ENCODE measurements at regions not wholly inside any gene's neighbourhood (a gene's known extent, or its start where the extent isn't known, plus 50 kb on each side); places are given as distances from the start of the nearest gene placed in this dataset.
"Not testable (repeated sequence)": the region's sequence is repeated elsewhere in the genome, so short reads cannot be mapped to it uniquely, and the experiment has no call there.

GRCh38 chr16:14002416-14002990 lies 68.6 kb upstream of the MRTFB start:
- no peak for DNase-seq

GRCh38 chr16:14003074-14003570 lies 68.0 kb upstream of the MRTFB start:
- no peak for DNase-seq

GRCh38 chr16:14004031-14004728 lies 66.9 kb upstream of the MRTFB start:
- no peak for DNase-seq

- no peak for DNase-seq
Measured at GRCh38 chr16:14004729-14005315, 66.3 kb upstream of the MRTFB start.

GRCh38 chr16:14005335-14005734 lies 65.8 kb upstream of the MRTFB start:
- DNase-seq: no peak

GRCh38 chr16:14007450-14007849 lies 63.7 kb upstream of the MRTFB start:
- DNase-seq: peak; percentile 44

GRCh38 chr16:14011001-14011400 lies 60.1 kb upstream of the MRTFB start:
- DNase-seq: no peak

GRCh38 chr16:14011846-14012245 lies 59.3 kb upstream of the MRTFB start:
- no peak for DNase-seq

GRCh38 chr16:14013145-14013570 lies 58.0 kb upstream of the MRTFB start:
- no peak for DNase-seq

- peak; percentile 73 for DNase-seq
Measured at GRCh38 chr16:14013571-14014283, 57.4 kb upstream of the MRTFB start.

GRCh38 chr16:14014284-14014625 lies 56.9 kb upstream of the MRTFB start:
- DNase-seq: no peak

- no peak for DNase-seq
Measured at GRCh38 chr16:14015033-14015432, 56.1 kb upstream of the MRTFB start.

GRCh38 chr16:14015461-14015860 lies 55.7 kb upstream of the MRTFB start:
- no peak for DNase-seq

- DNase-seq: no peak
Measured at GRCh38 chr16:14015948-14016347, 55.2 kb upstream of the MRTFB start.

GRCh38 chr16:14016362-14016761 lies 54.8 kb upstream of the MRTFB start:
- DNase-seq: not testable (repeated sequence)

GRCh38 chr16:14017886-14018285 lies 53.2 kb upstream of the MRTFB start:
- DNase-seq: no peak

GRCh38 chr16:14018851-14019250 lies 52.3 kb upstream of the MRTFB start:
- DNase-seq: no peak

- peak; percentile 92 for DNase-seq
Measured at GRCh38 chr16:14020141-14020540, 51.0 kb upstream of the MRTFB start.

Measured in NCI-H748 treated with DMSO at 0.1 percent for 48 hours (cell line).